Natural killer cell (primary cell): ENCODE measurements at regions not wholly inside any gene's neighbourhood (a gene's known extent, or its start where the extent isn't known, plus 50 kb on each side); places are given as distances from the start of the nearest gene placed in this dataset.

Experiments used
- ATAC-seq, 3 donors: fragments of 150-1000 bp in 2 of 3; fragments of 200-7000 bp in 1 of 3; cut with Tn5 transposase; 1 replicate in 1 of 3; 2 replicates in 2 of 3; pipeline ENCODE4 v1.10.0; 2021; ENCODE audit warnings: mild to moderate bottlenecking in 2 of 3, moderate library complexity in 2 of 3
- DNase-seq, 2 donors: peaks; one replicate each; pipeline versions ENCODE4 v3.0.0 to v3.0.0-alpha.2; 2013 to 2021; ENCODE audit warnings: mixed read lengths in 1 of 2
- H3K27ac ChIP-seq: one replicate; pipeline ENCODE4 v1.5.1; 2013; ENCODE audit warnings: mild to moderate bottlenecking, low read length
- H3K27me3 ChIP-seq: one replicate; pipeline ENCODE4 v1.6.1; 2013; ENCODE audit warnings: low read length; ENCODE audit not compliant: control insufficient read depth, insufficient read depth
- H3K36me3 ChIP-seq: one replicate; pipeline ENCODE4 v1.6.1; 2013; ENCODE audit warnings: low read length; ENCODE audit not compliant: control insufficient read depth, insufficient read depth
- H3K4me1 ChIP-seq: one replicate; pipeline ENCODE4 v1.6.1; 2013; ENCODE audit warnings: low read length; ENCODE audit not compliant: control insufficient read depth, insufficient read depth
- H3K4me3 ChIP-seq: one replicate; pipeline ENCODE4 v1.5.1; 2013; ENCODE audit warnings: low read length
- H3K9me3 ChIP-seq: one replicate; pipeline ENCODE4 v1.6.1; 2013; ENCODE audit warnings: low read length; ENCODE audit not compliant: control insufficient read depth, insufficient read depth
- H3K27ac Mint-ChIP-seq, 2 donors: one replicate each; pipeline ENCODE4 v1.8.0; 2022; ENCODE audit warnings: mild to moderate bottlenecking in 2 of 2, mixed read lengths in 2 of 2, moderate library complexity in 1 of 2
- H3K27me3 Mint-ChIP-seq, 2 donors: one replicate each; pipeline ENCODE4 v1.8.0; 2022; ENCODE audit warnings: low read depth in 2 of 2, mixed read lengths in 2 of 2
- H3K36me3 Mint-ChIP-seq: one replicate; pipeline ENCODE4 v1.8.0; 2022; ENCODE audit warnings: mixed read lengths
- H3K4me1 Mint-ChIP-seq, 2 donors: one replicate each; pipeline ENCODE4 v1.8.0; 2022; ENCODE audit warnings: mixed read lengths in 2 of 2
- H3K4me3 Mint-ChIP-seq: one replicate; pipeline ENCODE4 v1.8.0; 2022; ENCODE audit warnings: mild to moderate bottlenecking, moderate library complexity, mixed read lengths
- H3K9me3 Mint-ChIP-seq, 2 donors: one replicate each; pipeline ENCODE4 v1.8.0; 2022; ENCODE audit warnings: mixed read lengths in 2 of 2
- whole genome bisulfite sequencing: methylation state at CpG from one replicate; pipeline ENCODE4 v1.1.7; 2013; ENCODE audit warnings: missing lambda C conversion rate; ENCODE audit not compliant: insufficient coverage; 5-methylcytosine and 5-hydroxymethylcytosine counted together
- intact Hi-C: fragments of 100-400 bp; cut with micrococcal nuclease; formaldehyde crosslinking; loops from one replicate; pipeline ENCODE4 v1.14.2; 2022
- TF ChIP-seq, protein P1 (sequence below): fragments of 200-600 bp; IDR thresholded peaks from one replicate; pipeline ENCODE4 v1.8.0; 2022; ENCODE audit warnings: antibody characterized with exemption

- Histone ChIP-seq H3K36me3 (no peaks in the 10 kb centered on the region), H3K4me3 (no peak overlapping the region), H3K27ac (no peak overlapping the region), H3K9me3 (no peaks in the 10 kb centered on the region), H3K27me3 (no peaks in the 10 kb centered on the region), H3K4me1 (no peaks in the 10 kb centered on the region)
- peaks cover 7 to 16% of the 10 kb centered on the region in 2 donors for H3K9me3 Mint-ChIP-seq
- no peaks in the 10 kb centered on the region for H3K4me1 Mint-ChIP-seq
- H3K27me3 Mint-ChIP-seq, result no peaks in the 10 kb centered on the region
- H3K27ac Mint-ChIP-seq, result no peak overlapping the region
- intact Hi-C loops, result no loop called here
- ATAC-seq (no peak), DNase-seq (no peak)
- no peaks in the 10 kb centered on the region for H3K36me3 Mint-ChIP-seq
- WGBS, result 0% methylated on average over 1 of the region's 3 CpGs
- no peak overlapping the region for H3K4me3 Mint-ChIP-seq
- TF ChIP-seq, protein P1, sequence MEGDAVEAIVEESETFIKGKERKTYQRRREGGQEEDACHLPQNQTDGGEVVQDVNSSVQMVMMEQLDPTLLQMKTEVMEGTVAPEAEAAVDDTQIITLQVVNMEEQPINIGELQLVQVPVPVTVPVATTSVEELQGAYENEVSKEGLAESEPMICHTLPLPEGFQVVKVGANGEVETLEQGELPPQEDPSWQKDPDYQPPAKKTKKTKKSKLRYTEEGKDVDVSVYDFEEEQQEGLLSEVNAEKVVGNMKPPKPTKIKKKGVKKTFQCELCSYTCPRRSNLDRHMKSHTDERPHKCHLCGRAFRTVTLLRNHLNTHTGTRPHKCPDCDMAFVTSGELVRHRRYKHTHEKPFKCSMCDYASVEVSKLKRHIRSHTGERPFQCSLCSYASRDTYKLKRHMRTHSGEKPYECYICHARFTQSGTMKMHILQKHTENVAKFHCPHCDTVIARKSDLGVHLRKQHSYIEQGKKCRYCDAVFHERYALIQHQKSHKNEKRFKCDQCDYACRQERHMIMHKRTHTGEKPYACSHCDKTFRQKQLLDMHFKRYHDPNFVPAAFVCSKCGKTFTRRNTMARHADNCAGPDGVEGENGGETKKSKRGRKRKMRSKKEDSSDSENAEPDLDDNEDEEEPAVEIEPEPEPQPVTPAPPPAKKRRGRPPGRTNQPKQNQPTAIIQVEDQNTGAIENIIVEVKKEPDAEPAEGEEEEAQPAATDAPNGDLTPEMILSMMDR, result no peak
These were observed 784.8 kb downstream of the EPHA7 start for GRCh38 chr6:92634561-92634960.

GRCh38 chr6:92623431-92623830 lies 795.9 kb downstream of the EPHA7 start:
- Histone ChIP-seq H3K4me1 (no peaks in the 10 kb centered on the region), H3K9me3 (peaks cover 3% of the 10 kb centered on the region), H3K27ac (no peak overlapping the region), H3K36me3 (no peaks in the 10 kb centered on the region), H3K4me3 (no peak overlapping the region), H3K27me3 (no peaks in the 10 kb centered on the region)
- DNase-seq (no peak), ATAC-seq (no peak)
- Mint-ChIP-seq H3K27ac (no peak overlapping the region), H3K4me3 (no peak overlapping the region), H3K9me3 (peaks cover 16% of the 10 kb centered on the region in 2 donors), H3K27me3 (no peaks in the 10 kb centered on the region), H3K4me1 (no peaks in the 10 kb centered on the region), H3K36me3 (peaks cover 11% of the 10 kb centered on the region)
- intact Hi-C loops, result no loop called here
- 83% methylated on average over 2 of the region's 2 CpGs for WGBS
- TF ChIP-seq, protein P1, result no peak

- Histone ChIP-seq H3K36me3 (no peaks in the 10 kb centered on the region), H3K27ac (no peak overlapping the region), H3K9me3 (peaks cover 7% of the 10 kb centered on the region), H3K27me3 (no peaks in the 10 kb centered on the region), H3K4me1 (no peaks in the 10 kb centered on the region), H3K4me3 (no peak overlapping the region)
- no peak overlapping the region for H3K27ac Mint-ChIP-seq
- no peaks in the 10 kb centered on the region for H3K4me1 Mint-ChIP-seq
- intact Hi-C loops, result no loop called here
- 62% methylated on average over 3 of the region's 3 CpGs for WGBS
- H3K9me3 Mint-ChIP-seq, result peaks cover 13 to 28% of the 10 kb centered on the region in 2 donors
- DNase-seq (no peak), ATAC-seq (no peak)
- H3K36me3 Mint-ChIP-seq, result peaks cover 14% of the 10 kb centered on the region
- TF ChIP-seq, protein P1, result no peak
- H3K4me3 Mint-ChIP-seq, result no peak overlapping the region
- H3K27me3 Mint-ChIP-seq, result no peaks in the 10 kb centered on the region
These were observed 801.6 kb downstream of the EPHA7 start for GRCh38 chr6:92617721-92618120.

DNA sequence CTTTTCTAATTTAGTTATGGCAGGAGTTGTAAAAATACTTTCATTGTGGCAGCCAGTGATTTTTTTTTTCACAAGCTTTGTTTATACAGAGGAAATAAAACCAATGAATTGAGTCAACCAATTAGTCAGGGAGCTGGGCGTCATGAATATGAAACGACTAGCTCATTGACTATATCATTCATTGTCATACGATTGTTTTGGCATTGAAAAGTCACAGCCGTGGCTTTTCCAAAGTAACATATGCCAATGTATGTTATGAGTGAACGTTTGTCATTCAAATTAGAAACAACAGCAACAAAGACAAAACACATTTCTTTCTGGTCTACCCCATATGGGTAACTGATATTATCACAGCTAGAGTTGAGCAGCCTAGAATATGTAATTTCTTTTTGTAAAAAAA lies 810.6 kb downstream of the EPHA7 start:
- TF ChIP-seq, protein P1, result no peak
- 97% methylated on average over 4 of the region's 5 CpGs for WGBS
- Histone ChIP-seq H3K9me3 (no peaks in the 10 kb centered on the region), H3K4me1 (no peaks in the 10 kb centered on the region), H3K27ac (no peak overlapping the region), H3K4me3 (no peak overlapping the region), H3K36me3 (no peaks in the 10 kb centered on the region), H3K27me3 (no peaks in the 10 kb centered on the region)
- Mint-ChIP-seq H3K36me3 (peaks cover 14% of the 10 kb centered on the region), H3K4me3 (no peak overlapping the region), H3K4me1 (no peaks in the 10 kb centered on the region), H3K27me3 (no peaks in the 10 kb centered on the region), H3K27ac (no peak overlapping the region), H3K9me3 (peaks cover 20 to 24% of the 10 kb centered on the region in 2 donors)
- intact Hi-C loops, result no loop called here
- ATAC-seq, result no peak
- no peak for DNase-seq
